C4-2B (cell line): ENCODE measurements at regions not wholly inside any gene's neighbourhood (a gene's known extent, or its start where the extent isn't known, plus 50 kb on each side); places are given as distances from the start of the nearest gene placed in this dataset.
A peak's percentile ranks its signal among the peaks of the same experiment; 100 is the strongest.
"Not testable (repeated sequence)": the region's sequence is repeated elsewhere in the genome, so short reads cannot be mapped to it uniquely, and the experiment has no call there.

Experiments
- H3K27ac ChIP-seq: fragments of 450-650 bp; 2 replicates; pipeline ENCODE4 v1.5.1; 2017
- CTCF ChIP-seq: fragments of 450-650 bp; conservative IDR thresholded peaks from 2 replicates; pipeline ENCODE4 v1.5.1; 2017; ENCODE audit warnings: mild to moderate bottlenecking
- ZFX ChIP-seq: fragments of 450-650 bp; IDR thresholded peaks from 2 replicates; pipeline ENCODE4 v1.6.1; 2017

- TF ChIP-seq CTCF (no peak), ZFX (no peak)
- H3K27ac ChIP-seq, result no peak overlapping the region
These were observed 355.8 kb downstream of the AMY1C start for GRCh38 chr1:104105465-104105864.

GRCh38 chr1:104120525-104120924, 370.8 kb downstream of the AMY1C start:
- peak; percentile 60 for TF ChIP-seq CTCF
- no peak for TF ChIP-seq ZFX
- no peak overlapping the region for H3K27ac ChIP-seq

- no peak for TF ChIP-seq ZFX
- TF ChIP-seq CTCF, result no peak
- no peak overlapping the region for H3K27ac ChIP-seq
These were observed 371.6 kb downstream of the AMY1C start for GRCh38 chr1:104121271-104121670.

GRCh38 chr1:104125266-104125665, 375.6 kb downstream of the AMY1C start:
- TF ChIP-seq ZFX (no peak), CTCF (no peak)
- no peak overlapping the region for H3K27ac ChIP-seq

- TF ChIP-seq ZFX (no peak), CTCF (no peak)
- H3K27ac ChIP-seq, result no peak overlapping the region
These were observed 376.3 kb downstream of the AMY1C start for GRCh38 chr1:104125970-104126369.

- no peak overlapping the region for H3K27ac ChIP-seq
- no peak for TF ChIP-seq ZFX
- peak; percentile 78 for TF ChIP-seq CTCF
These were observed 382.8 kb downstream of the AMY1C start for GRCh38 chr1:104132382-104132973.

GRCh38 chr1:104135036-104135435, 385.3 kb downstream of the AMY1C start:
- H3K27ac ChIP-seq, result not testable (repeated sequence)

- H3K27ac ChIP-seq, result no peak overlapping the region
- TF ChIP-seq ZFX, result no peak
- no peak for TF ChIP-seq CTCF
These were observed 386.9 kb downstream of the AMY1C start for GRCh38 chr1:104136621-104137020.
